AG04450 (cell line): ENCODE measurements at regions not wholly inside any gene's neighbourhood (a gene's known extent, or its start where the extent isn't known, plus 50 kb on each side); places are given as distances from the start of the nearest gene placed in this dataset.

Experiments
- CTCF ChIA-PET: fragments of 300-600, 350-600 bp; formaldehyde crosslinking; extraction: SDS; loops from one replicate; lab custom pipeline; 2022; ENCODE audit warnings: antibody characterized with exemption, inconsistent platforms; lab: Charles Lee
- POLR2A ChIA-PET: fragments of 350-600 bp; formaldehyde crosslinking; extraction: SDS; loops from one replicate; lab custom pipeline; 2021; ENCODE audit warnings: antibody characterized with exemption, inconsistent platforms; lab: Yijun Ruan, JAX
- DNase-seq: peaks from one replicate; pipeline ENCODE4 v3.0.0-alpha.2; 2011; ENCODE audit warnings: low read depth, low spot score
- H3K27ac ChIP-seq: one replicate; pipeline ENCODE4 v1.5.1; 2012; ENCODE audit warnings: low read depth, low read length, control low read depth
- H3K27me3 ChIP-seq: one replicate; pipeline ENCODE4 v1.6.0; 2012; ENCODE audit warnings: low read length; ENCODE audit not compliant: control insufficient read depth, insufficient read depth
- H3K4me3 ChIP-seq: 2 replicates; pipeline ENCODE4 v1.5.1; 2011; ENCODE audit warnings: mild to moderate bottlenecking, low read depth, low read length, control low read depth
- H3K9me3 ChIP-seq: 2 replicates; pipeline ENCODE4 v1.5.1; 2012; ENCODE audit warnings: low read length; ENCODE audit not compliant: control insufficient read depth, insufficient read depth
- CTCF ChIP-seq: IDR thresholded peaks from 2 replicates; pipeline ENCODE4 v1.5.1; 2011; ENCODE audit warnings: low read depth, low read length, control low read depth, inconsistent platforms

- ChIA-PET CTCF (interaction anchor here (0.8 kb wide), 1 partner anchor 265 kb away, joined by 3 read pairs; no protein-coding TSS in a partner anchor), POLR2A (interaction anchor here (0.7 to 0.9 kb wide), 2 partner anchors 16 to 229 kb away, joined by 3 to 4 read pairs; partner anchors contain the start of gene CITED2)
- no peak for DNase-seq
- Histone ChIP-seq H3K9me3 (peaks cover 8% of the 10 kb centered on the region), H3K27me3 (no peaks in the 10 kb centered on the region), H3K27ac (no peak overlapping the region), H3K4me3 (no peak overlapping the region)
- TF ChIP-seq CTCF: no peak
Measured at GRCh38 chr6:139603581-139603980, 229.1 kb upstream of the CITED2 start.

DNA sequence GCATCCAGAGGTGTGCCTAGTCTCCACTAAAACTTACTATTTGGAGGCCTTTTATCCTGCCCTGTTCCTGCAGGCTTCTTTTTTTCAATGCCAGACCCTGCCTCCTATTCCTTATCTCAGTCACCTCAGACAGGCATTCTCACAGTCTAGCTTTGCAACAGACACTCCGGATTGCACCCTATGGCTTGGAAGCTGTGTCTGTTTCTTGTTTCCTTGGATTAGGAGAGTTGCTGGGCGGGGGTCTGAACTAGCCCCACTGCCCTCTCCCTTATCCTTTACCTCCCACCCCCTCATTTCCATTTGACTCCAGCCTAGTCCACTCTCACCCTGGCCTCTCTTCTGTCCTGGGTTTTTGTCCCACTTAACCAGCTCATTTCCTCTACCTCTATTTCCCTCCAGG lies 228.1 kb upstream of the CITED2 start:
- ChIA-PET POLR2A (no interaction called here), CTCF (interaction anchor here (1.9 kb wide), 1 partner anchor 233 kb away, joined by 6 read pairs; no protein-coding TSS in a partner anchor)
- DNase-seq: no peak
- Histone ChIP-seq H3K4me3 (no peak overlapping the region), H3K27ac (no peak overlapping the region), H3K27me3 (no peaks in the 10 kb centered on the region), H3K9me3 (peaks cover 8% of the 10 kb centered on the region)
- no peak for TF ChIP-seq CTCF

DNA sequence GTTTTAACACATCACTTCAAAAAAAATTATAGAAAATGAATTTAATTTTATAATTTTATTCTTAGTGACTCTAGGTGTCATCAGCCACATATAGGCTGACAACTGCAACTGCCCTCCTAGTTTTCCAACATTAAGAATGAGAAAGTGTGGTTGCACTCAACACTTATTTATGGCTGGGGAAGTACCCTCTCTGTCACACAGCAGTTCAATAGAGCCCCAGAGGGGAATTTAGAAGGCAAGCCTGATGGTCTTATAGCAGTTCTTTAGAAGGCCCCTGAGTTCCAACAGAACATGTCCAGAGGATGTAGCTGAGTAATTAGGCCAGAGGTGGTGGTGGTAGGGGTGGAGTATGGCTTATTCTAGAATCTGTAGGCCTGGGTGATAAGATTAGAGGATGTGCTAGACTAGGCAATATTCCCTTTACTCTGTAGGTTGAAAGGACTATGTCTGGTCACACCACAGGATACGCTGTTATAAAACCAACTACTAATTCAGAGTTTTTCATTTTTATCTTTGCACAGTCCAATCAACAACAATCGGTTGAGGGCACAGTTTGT lies 226.5 kb upstream of the CITED2 start:
- ChIA-PET POLR2A (interaction anchor here (0.9 kb wide), 1 partner anchor 226 kb away, joined by 4 read pairs; no protein-coding TSS in a partner anchor), CTCF (interaction anchor here (1.9 kb wide), 1 partner anchor 231 kb away, joined by 6 read pairs; no protein-coding TSS in a partner anchor)
- Histone ChIP-seq H3K4me3 (no peak overlapping the region), H3K9me3 (peaks cover 8% of the 10 kb centered on the region), H3K27ac (no peak overlapping the region), H3K27me3 (no peaks in the 10 kb centered on the region)
- no peak for TF ChIP-seq CTCF
- DNase-seq: no peak

GRCh38 chr6:139600343-139600742 lies 225.9 kb upstream of the CITED2 start:
- H3K9me3 ChIP-seq: peaks cover 3% of the 10 kb centered on the region; the same call in 1 of the 2 replicates
- DNase-seq: no peak
- ChIA-PET CTCF (no interaction called here), POLR2A (no interaction called here)
- H3K27me3 ChIP-seq: no peaks in the 10 kb centered on the region
- no peak for TF ChIP-seq CTCF
- no peak overlapping the region for H3K4me3 ChIP-seq
- H3K27ac ChIP-seq: no peak overlapping the region
